HFFc6 (cell line): ENCODE measurements at regions not wholly inside any gene's neighbourhood (a gene's known extent, or its start where the extent isn't known, plus 50 kb on each side); places are given as distances from the start of the nearest gene placed in this dataset.

Source experiments
- DNase-seq: peaks from one replicate; pipeline ENCODE4 v3.0.0-alpha.2; 2018
- H3K27ac Mint-ChIP-seq: 2 replicates; pipeline ENCODE4 v1.8.0; 2020; ENCODE audit warnings: mild to moderate bottlenecking, mixed read lengths
- H3K27me3 Mint-ChIP-seq: 2 replicates; pipeline ENCODE4 v1.8.0; 2021; ENCODE audit warnings: mild to moderate bottlenecking, moderate library complexity, mixed read lengths; ENCODE audit not compliant: insufficient read depth
- H3K36me3 Mint-ChIP-seq: 2 replicates; pipeline ENCODE4 v1.8.0; 2021; ENCODE audit warnings: low read depth, mixed read lengths
- H3K4me1 Mint-ChIP-seq: 2 replicates; pipeline ENCODE4 v1.8.0; 2020; ENCODE audit warnings: low read depth, mixed read lengths
- H3K4me3 Mint-ChIP-seq: 2 replicates; pipeline ENCODE4 v1.8.0; 2020; ENCODE audit warnings: mild to moderate bottlenecking, moderate library complexity, mixed read lengths
- H3K9me3 Mint-ChIP-seq: 2 replicates; pipeline ENCODE4 v1.8.0; 2020; ENCODE audit warnings: mild to moderate bottlenecking, mixed read lengths
- CTCF ChIP-seq: fragments of 200-600 bp; sonication (generic); IDR thresholded peaks from 2 replicates; pipeline ENCODE4 v1.5.0; 2021; ENCODE audit warnings: antibody characterized with exemption, mild to moderate bottlenecking

DNA sequence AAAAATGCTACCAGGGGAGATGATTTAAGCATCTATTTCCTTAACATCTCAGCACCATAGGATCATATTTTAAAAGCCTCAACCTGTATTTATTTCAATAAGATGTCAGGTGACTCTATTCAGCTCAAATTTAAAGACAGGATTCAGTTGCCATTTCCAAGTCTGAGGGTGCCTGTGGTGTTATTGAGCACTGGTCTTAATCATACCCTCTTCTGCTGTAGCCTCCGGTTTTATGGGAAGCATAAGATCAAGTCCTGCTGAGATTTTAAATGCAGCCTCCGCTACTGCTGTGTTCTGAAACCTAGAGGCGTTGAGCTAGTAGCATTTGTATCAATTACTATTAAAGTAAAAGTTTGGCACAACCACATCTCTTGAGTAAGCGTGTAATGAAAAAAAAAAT is 185.7 kb upstream of the NWD2 start:
- Mint-ChIP-seq H3K27ac (no peak overlapping the region), H3K4me3 (no peak overlapping the region), H3K36me3 (no peaks in the 10 kb centered on the region), H3K27me3 (peaks cover 1% of the 10 kb centered on the region; the same call in 1 of the 2 replicates), H3K4me1 (no peaks in the 10 kb centered on the region), H3K9me3 (peaks cover 18% of the 10 kb centered on the region)
- DNase-seq, result no peak
- no peak for TF ChIP-seq CTCF

- Mint-ChIP-seq H3K4me3 (no peak overlapping the region), H3K36me3 (no peaks in the 10 kb centered on the region; the same call in 1 of the 2 replicates), H3K9me3 (peaks cover 16% of the 10 kb centered on the region), H3K27ac (no peak overlapping the region), H3K4me1 (no peaks in the 10 kb centered on the region), H3K27me3 (no peaks in the 10 kb centered on the region)
- no peak for TF ChIP-seq CTCF
- no peak for DNase-seq
Measured at GRCh38 chr4:37066159-37066558, 178.4 kb upstream of the NWD2 start.

- no peak for TF ChIP-seq CTCF
- no peak for DNase-seq
- Mint-ChIP-seq H3K9me3 (peaks cover 21% of the 10 kb centered on the region), H3K4me3 (no peak overlapping the region), H3K36me3 (no peaks in the 10 kb centered on the region; the same call in 1 of the 2 replicates), H3K27ac (no peak overlapping the region), H3K27me3 (no peaks in the 10 kb centered on the region), H3K4me1 (no peaks in the 10 kb centered on the region)
Measured at GRCh38 chr4:37068580-37068979, 176.0 kb upstream of the NWD2 start.

- TF ChIP-seq CTCF, result no peak
- H3K4me3 Mint-ChIP-seq, result no peak overlapping the region
Measured at GRCh38 chr4:37070041-37070440, 174.5 kb upstream of the NWD2 start.

GRCh38 chr4:37071576-37071975 is 173.0 kb upstream of the NWD2 start:
- no peaks in the 10 kb centered on the region; the same call in 1 of the 2 replicates for H3K36me3 Mint-ChIP-seq
- TF ChIP-seq CTCF, result no peak
- H3K27me3 Mint-ChIP-seq, result no peaks in the 10 kb centered on the region
- no peaks in the 10 kb centered on the region for H3K4me1 Mint-ChIP-seq
- H3K27ac Mint-ChIP-seq, result no peak overlapping the region
- DNase-seq, result no peak
- H3K9me3 Mint-ChIP-seq, result peaks cover 37% of the 10 kb centered on the region
- H3K4me3 Mint-ChIP-seq, result no peak overlapping the region

More at GRCh38 chr4:37070041-37070440, 174.5 kb upstream of the NWD2 start:
- H3K4me1 Mint-ChIP-seq, result no peaks in the 10 kb centered on the region
- no peak overlapping the region for H3K27ac Mint-ChIP-seq
- DNase-seq, result no peak
- H3K9me3 Mint-ChIP-seq, result peaks cover 25% of the 10 kb centered on the region
- H3K27me3 Mint-ChIP-seq, result no peaks in the 10 kb centered on the region
- H3K36me3 Mint-ChIP-seq, result no peaks in the 10 kb centered on the region; the same call in 1 of the 2 replicates
